ENCODE measurements at regions not wholly inside any gene's neighbourhood (a gene's known extent, or its start where the extent isn't known, plus 50 kb on each side); places are given as distances from the start of the nearest gene placed in this dataset.

DNA sequence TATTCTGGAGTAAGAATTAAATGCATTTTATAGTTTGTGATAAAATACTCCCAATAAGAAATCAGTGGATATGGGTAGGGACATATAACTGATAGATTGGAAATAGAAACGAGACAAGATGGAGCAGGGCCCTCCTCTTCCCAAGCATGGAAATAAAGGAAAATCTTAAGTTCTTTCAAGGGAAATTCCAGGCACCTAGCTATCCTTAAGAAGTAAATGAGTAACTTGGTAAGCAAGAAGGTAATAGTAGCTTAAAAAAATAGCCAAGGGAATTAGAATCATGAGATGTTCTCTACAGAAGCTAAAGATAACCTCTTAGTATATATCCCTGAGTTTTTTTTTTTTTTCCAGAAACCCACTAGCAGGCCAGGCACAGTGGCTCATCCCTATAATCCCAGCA is 105.5 kb upstream of the FAM3C start:
- no peak overlapping the region for H2AFZ ChIP-seq (ENCODE audit: low read length)

DNA sequence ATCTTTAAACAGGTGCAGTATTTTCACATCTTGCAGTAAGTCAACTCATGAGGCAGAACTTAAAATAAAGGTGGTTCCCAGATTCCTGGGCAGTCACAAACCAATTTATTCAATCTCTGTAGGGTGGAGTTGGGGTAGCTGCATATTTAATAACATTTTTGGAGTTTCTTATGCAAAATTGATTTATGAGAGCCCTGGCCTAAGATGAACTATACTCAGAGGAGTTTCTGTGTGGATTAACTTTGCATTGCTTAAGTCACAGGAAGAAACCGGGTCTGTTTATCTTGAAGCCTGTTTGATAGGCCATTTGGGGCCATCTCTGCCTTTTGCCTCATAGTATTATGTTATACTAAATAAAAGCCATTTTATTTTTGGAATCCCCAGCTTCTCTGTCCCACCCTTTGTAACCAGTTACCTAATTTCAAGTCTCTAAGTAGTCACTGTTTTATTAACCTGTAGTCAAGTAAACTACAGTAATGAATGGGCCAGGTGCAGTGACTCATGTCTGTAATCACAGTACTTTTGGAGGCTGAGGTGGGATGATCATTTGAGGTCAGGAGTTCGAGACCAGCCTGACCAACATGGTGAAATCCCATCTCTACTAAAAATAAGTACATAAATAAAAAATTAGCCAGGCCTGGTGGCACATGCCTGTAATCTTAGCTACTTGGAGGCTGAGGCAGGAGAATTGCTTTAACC is 104.4 kb upstream of the FAM3C start:
- Histone ChIP-seq H4K20me1 (ENCODE audit: insufficient read depth, low read length, poor library complexity, severe bottlenecking) (no peaks in the 10 kb centered on the region), H3K4me2 (ENCODE audit: low read depth, low read length, poor library complexity, severe bottlenecking) (no peak overlapping the region), H2AFZ (ENCODE audit: low read length) (no peak overlapping the region), H3K79me2 (ENCODE audit: insufficient read depth, low read length) (no peaks in the 10 kb centered on the region), H3K4me1 (ENCODE audit: insufficient read depth, low read length, poor library complexity, severe bottlenecking) (no peaks in the 10 kb centered on the region), H3K9me2 (replicated peaks; ENCODE audit: low read depth, low read length) (no peaks in the 10 kb centered on the region), H3K9me3 (ENCODE audit: insufficient read depth, low read depth, low read length) (no peaks in the 10 kb centered on the region), H3K9ac (ENCODE audit: low read depth, low read length, poor library complexity, severe bottlenecking) (no peak overlapping the region), H3K27me3 (ENCODE audit: insufficient read depth, low read length, poor library complexity, severe bottlenecking) (no peaks in the 10 kb centered on the region), H3F3A (ENCODE audit: low read depth) (no peaks in the 10 kb centered on the region), H3K36me3 (ENCODE audit: insufficient read depth, low read length) (no peaks in the 10 kb centered on the region), H3K4me3 (ENCODE audit: low read length, poor library complexity, severe bottlenecking) (no peak overlapping the region)
- no peak for TF ChIP-seq EZH2phosphoT487 (IDR thresholded peaks at IDR 0.05; ENCODE audit: borderline replicate concordance)
- TF ChIP-seq CTCF (conservative IDR thresholded peaks at IDR 0.05; ENCODE audit: low read length) = no peak

More for the DNA sequence above, 105.5 kb upstream of the FAM3C start:
- H3K9me2 ChIP-seq (replicated peaks; ENCODE audit: low read depth, low read length) = no peaks in the 10 kb centered on the region
- H3K4me2 ChIP-seq (ENCODE audit: low read depth, low read length, poor library complexity, severe bottlenecking) = no peak overlapping the region
- no peak overlapping the region for H3K9ac ChIP-seq (ENCODE audit: low read depth, low read length, poor library complexity, severe bottlenecking)
- H3K27me3 ChIP-seq (ENCODE audit: insufficient read depth, low read length, poor library complexity, severe bottlenecking) = no peaks in the 10 kb centered on the region
- H3K9me3 ChIP-seq (ENCODE audit: insufficient read depth, low read depth, low read length) = no peaks in the 10 kb centered on the region; the same call in 1 of the 2 replicates
- H3K36me3 ChIP-seq (ENCODE audit: insufficient read depth, low read length) = no peaks in the 10 kb centered on the region
- H3K4me3 ChIP-seq (ENCODE audit: low read length, poor library complexity, severe bottlenecking) = no peak overlapping the region
- TF ChIP-seq EZH2phosphoT487 (IDR thresholded peaks at IDR 0.05; ENCODE audit: borderline replicate concordance) = no peak
- no peak for TF ChIP-seq CTCF (conservative IDR thresholded peaks at IDR 0.05; ENCODE audit: low read length)
- no peaks in the 10 kb centered on the region for H3K79me2 ChIP-seq (ENCODE audit: insufficient read depth, low read length)
- no peaks in the 10 kb centered on the region for H4K20me1 ChIP-seq (ENCODE audit: insufficient read depth, low read length, poor library complexity, severe bottlenecking)
- no peaks in the 10 kb centered on the region for H3F3A ChIP-seq (ENCODE audit: low read depth)
- H3K4me1 ChIP-seq (ENCODE audit: insufficient read depth, low read length, poor library complexity, severe bottlenecking) = no peaks in the 10 kb centered on the region

DNA sequence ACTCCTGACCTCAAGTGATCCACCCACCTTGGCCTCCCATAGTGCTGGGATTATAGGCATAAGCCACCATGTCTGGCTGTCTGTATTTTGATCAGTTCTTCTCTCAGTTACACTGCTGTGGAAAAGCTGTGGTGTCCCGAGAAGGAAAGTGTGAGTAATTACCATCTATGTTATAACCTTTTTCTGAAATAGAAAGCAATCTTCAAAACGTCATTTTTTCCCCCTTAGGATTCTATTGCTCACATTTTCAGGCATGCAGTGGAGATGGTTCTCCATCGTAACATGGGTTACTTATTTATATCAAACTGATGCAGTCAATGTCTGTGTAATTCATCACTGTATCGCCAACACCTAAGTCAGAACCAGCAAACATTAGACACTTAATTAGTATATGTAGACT is 103.5 kb upstream of the FAM3C start:
- Histone ChIP-seq H3K27me3 (ENCODE audit: insufficient read depth, low read length, poor library complexity, severe bottlenecking) (no peaks in the 10 kb centered on the region), H3K79me2 (ENCODE audit: insufficient read depth, low read length) (no peaks in the 10 kb centered on the region), H3K4me3 (ENCODE audit: low read length, poor library complexity, severe bottlenecking) (no peak overlapping the region), H3K4me2 (ENCODE audit: low read depth, low read length, poor library complexity, severe bottlenecking) (no peak overlapping the region), H4K20me1 (ENCODE audit: insufficient read depth, low read length, poor library complexity, severe bottlenecking) (no peaks in the 10 kb centered on the region), H3K4me1 (ENCODE audit: insufficient read depth, low read length, poor library complexity, severe bottlenecking) (no peaks in the 10 kb centered on the region), H3K36me3 (ENCODE audit: insufficient read depth, low read length) (no peaks in the 10 kb centered on the region), H2AFZ (ENCODE audit: low read length) (no peak overlapping the region), H3K9me2 (replicated peaks; ENCODE audit: low read depth, low read length) (no peaks in the 10 kb centered on the region), H3K9me3 (ENCODE audit: insufficient read depth, low read depth, low read length) (no peaks in the 10 kb centered on the region), H3F3A (ENCODE audit: low read depth) (no peaks in the 10 kb centered on the region), H3K9ac (ENCODE audit: low read depth, low read length, poor library complexity, severe bottlenecking) (no peak overlapping the region)
- TF ChIP-seq EZH2phosphoT487 (IDR thresholded peaks at IDR 0.05; ENCODE audit: borderline replicate concordance) (no peak), CTCF (conservative IDR thresholded peaks at IDR 0.05; ENCODE audit: low read length) (no peak)

Measured in Loucy (cell line).